GM23338 (cell line): ENCODE measurements at regions not wholly inside any gene's neighbourhood (a gene's known extent, or its start where the extent isn't known, plus 50 kb on each side); places are given as distances from the start of the nearest gene placed in this dataset.

Experiments
- ATAC-seq: fragments of 200-7000 bp; cut with Tn5 transposase; 3 replicates; pipeline ENCODE4 v1.9.1; 2020
- DNase-seq: peaks from one replicate; pipeline ENCODE4 v3.0.0-alpha.2; 2015; ENCODE audit warnings: low spot score
- H2AFZ ChIP-seq: fragments of 200-600 bp; sonication (generic); 2 replicates; pipeline ENCODE4 v1.8.0; 2016; ENCODE audit warnings: antibody characterized with exemption, mild to moderate bottlenecking, moderate library complexity
- H3F3A ChIP-seq: fragments of 200-600 bp; sonication (generic); replicated peaks from 2 replicates; pipeline ENCODE4 v1.8.0; 2017; ENCODE audit warnings: antibody characterized with exemption, mixed run types, low read depth
- H3K27ac ChIP-seq: fragments of 200-600 bp; sonication (generic); 2 replicates; pipeline ENCODE4 v1.6.1; 2016; ENCODE audit warnings: low read depth
- H3K27me3 ChIP-seq: fragments of 200-600 bp; sonication (generic); 2 replicates; pipeline ENCODE4 v1.8.0; 2016; ENCODE audit warnings: mild to moderate bottlenecking, mixed run types, moderate library complexity; ENCODE audit not compliant: insufficient read depth
- H3K36me3 ChIP-seq: fragments of 200-600 bp; sonication (generic); 2 replicates; pipeline ENCODE4 v1.8.0; 2016; ENCODE audit warnings: mild to moderate bottlenecking; ENCODE audit not compliant: insufficient read depth
- H3K4me1 ChIP-seq: fragments of 200-600 bp; sonication (generic); 2 replicates; pipeline ENCODE4 v1.8.0; 2016; ENCODE audit warnings: mild to moderate bottlenecking, moderate library complexity; ENCODE audit not compliant: insufficient read depth
- H3K4me2 ChIP-seq: fragments of 200-600 bp; sonication (generic); 2 replicates; pipeline ENCODE4 v1.7.1; 2017; ENCODE audit warnings: mixed run types
- H3K4me3 ChIP-seq: fragments of 200-600 bp; sonication (generic); 2 replicates; pipeline ENCODE4 v1.6.1; 2016; ENCODE audit warnings: mixed run types
- H3K79me2 ChIP-seq: fragments of 200-600 bp; sonication (generic); replicated peaks from 2 replicates; pipeline ENCODE4 v1.8.0; 2017; ENCODE audit warnings: mild to moderate bottlenecking; ENCODE audit not compliant: insufficient read depth
- H3K9me2 ChIP-seq: fragments of 200-600 bp; sonication (generic); 2 replicates; pipeline ENCODE4 v1.8.0; 2017; ENCODE audit not compliant: insufficient read depth
- H4K20me1 ChIP-seq: fragments of 200-600 bp; sonication (generic); replicated peaks from 2 replicates; pipeline ENCODE4 v1.8.0; 2017; ENCODE audit warnings: mild to moderate bottlenecking; ENCODE audit not compliant: insufficient read depth
- H3K27ac Mint-ChIP-seq: 2 replicates; pipeline ENCODE4 v1.8.0; 2020; ENCODE audit warnings: inconsistent platforms, mild to moderate bottlenecking, moderate library complexity, mixed read lengths
- H3K27me3 Mint-ChIP-seq: 3 replicates; pipeline ENCODE4 v1.8.0; 2022; ENCODE audit warnings: low read depth, mild to moderate bottlenecking, moderate library complexity, mixed read lengths, inconsistent platforms; ENCODE audit not compliant: insufficient read depth, poor library complexity
- H3K36me3 Mint-ChIP-seq: 3 replicates; pipeline ENCODE4 v1.8.0; 2021; ENCODE audit warnings: low read depth, mild to moderate bottlenecking, inconsistent platforms, moderate library complexity, mixed read lengths
- H3K4me1 Mint-ChIP-seq: 3 replicates; pipeline ENCODE4 v1.8.0; 2020; ENCODE audit warnings: mild to moderate bottlenecking, inconsistent platforms, mixed read lengths
- H3K4me3 Mint-ChIP-seq: 3 replicates; pipeline ENCODE4 v1.8.0; 2021; ENCODE audit warnings: moderate library complexity, mild to moderate bottlenecking, inconsistent platforms, mixed read lengths
- H3K9me3 Mint-ChIP-seq: 3 replicates; pipeline ENCODE4 v1.8.0; 2020; ENCODE audit warnings: moderate library complexity, mild to moderate bottlenecking, inconsistent platforms, mixed read lengths
- CREB1 ChIP-seq: fragments of 250-450 bp; sonication (Bioruptor Pico); IDR thresholded peaks from 2 replicates; pipeline ENCODE4 v1.5.0; 2020; ENCODE audit warnings: low read depth, mild to moderate bottlenecking, moderate library complexity
- CTCF ChIP-seq, 2 experiments: fragments of 200-600 bp in 1 of 2; sonication (generic) in 1 of 2; conservative IDR thresholded peaks; 2 replicates each; pipeline versions ENCODE4 v1.5.1 to v1.6.1; 2016 to 2017; ENCODE audit warnings: antibody characterized with exemption in 2 of 2, low read depth in 2 of 2, mild to moderate bottlenecking in 2 of 2, moderate library complexity in 1 of 2
- EZH2 ChIP-seq: fragments of 200-600 bp; sonication (generic); IDR thresholded peaks from one replicate; pipeline ENCODE4 v1.8.0; 2017; ENCODE audit warnings: antibody characterized with exemption, mild to moderate bottlenecking, low read depth; ENCODE audit not compliant: unreplicated experiment
- EZH2phosphoT487 ChIP-seq: fragments of 200-600 bp; sonication (generic); IDR thresholded peaks from one replicate; pipeline ENCODE4 v1.8.1; 2018; ENCODE audit warnings: antibody characterized with exemption; ENCODE audit not compliant: unreplicated experiment
- JUNB ChIP-seq: IDR thresholded peaks from one replicate; pipeline ENCODE4 v1.6.1; 2016; ENCODE audit warnings: antibody characterized with exemption; ENCODE audit not compliant: unreplicated experiment
- NANOG ChIP-seq: IDR thresholded peaks from 2 replicates; pipeline ENCODE4 v1.6.1; 2016; ENCODE audit warnings: antibody characterized with exemption, borderline replicate concordance
- POLR2AphosphoS5 ChIP-seq: IDR thresholded peaks from 2 replicates; pipeline ENCODE4 v1.6.1; 2016; ENCODE audit warnings: antibody characterized with exemption, low read depth
- STAT1 ChIP-seq: IDR thresholded peaks from one replicate; pipeline ENCODE4 v1.6.1; 2016; ENCODE audit warnings: antibody characterized with exemption; ENCODE audit not compliant: unreplicated experiment
- ZNF114 ChIP-seq: fragments of 250-450 bp; sonication (Bioruptor Pico); IDR thresholded peaks from 2 replicates; pipeline ENCODE4 v1.5.0; 2020; ENCODE audit warnings: mild to moderate bottlenecking, moderate library complexity
- ZNF331 ChIP-seq: fragments of 250-450 bp; sonication (Bioruptor Pico); IDR thresholded peaks from 2 replicates; pipeline ENCODE4 v1.5.0; 2020; ENCODE audit warnings: low read depth, mild to moderate bottlenecking, moderate library complexity
- TF ChIP-seq, protein P1 (sequence below): fragments of 250-450 bp; sonication (Bioruptor Pico); IDR thresholded peaks from 2 replicates; pipeline ENCODE4 v1.5.0; 2020; ENCODE audit warnings: mild to moderate bottlenecking, moderate library complexity
- TF ChIP-seq, protein P2 (sequence below): IDR thresholded peaks from one replicate; pipeline ENCODE4 v1.6.1; 2018; ENCODE audit warnings: antibody characterized with exemption; ENCODE audit not compliant: unreplicated experiment
- TF ChIP-seq, protein P3 (sequence below): IDR thresholded peaks from 2 replicates; pipeline ENCODE4 v1.6.1; 2016; ENCODE audit warnings: antibody characterized with exemption

- Mint-ChIP-seq H3K27ac (peak overlapping the region; percentile 50), H3K9me3 (peaks cover 27% of the 10 kb centered on the region), H3K4me3 (peak overlapping the region; percentile 42; the same call in 1 of the 3 replicates), H3K4me1 (peaks cover 29% of the 10 kb centered on the region), H3K27me3 (peaks cover 2% of the 10 kb centered on the region), H3K36me3 (peaks cover 26% of the 10 kb centered on the region; the same call in 2 of the 3 replicates)
- peaks cover 6% of the 10 kb centered on the region; the same call in 1 of the 2 replicates for H3K36me3 ChIP-seq
- peaks cover 7% of the 10 kb centered on the region; the same call in 1 of the 2 replicates for H3K9me2 ChIP-seq
- ATAC-seq, result peak; percentile 90
- peaks cover 22% of the 10 kb centered on the region for H3K4me1 ChIP-seq
- H3K4me2 ChIP-seq, result peak overlapping the region; percentile 12; the same call in 1 of the 2 replicates
- H3K4me3 ChIP-seq, result no peak overlapping the region
- H3F3A ChIP-seq, result no peaks in the 10 kb centered on the region
- DNase-seq, result peak; percentile 67
- TF ChIP-seq, protein P1, sequence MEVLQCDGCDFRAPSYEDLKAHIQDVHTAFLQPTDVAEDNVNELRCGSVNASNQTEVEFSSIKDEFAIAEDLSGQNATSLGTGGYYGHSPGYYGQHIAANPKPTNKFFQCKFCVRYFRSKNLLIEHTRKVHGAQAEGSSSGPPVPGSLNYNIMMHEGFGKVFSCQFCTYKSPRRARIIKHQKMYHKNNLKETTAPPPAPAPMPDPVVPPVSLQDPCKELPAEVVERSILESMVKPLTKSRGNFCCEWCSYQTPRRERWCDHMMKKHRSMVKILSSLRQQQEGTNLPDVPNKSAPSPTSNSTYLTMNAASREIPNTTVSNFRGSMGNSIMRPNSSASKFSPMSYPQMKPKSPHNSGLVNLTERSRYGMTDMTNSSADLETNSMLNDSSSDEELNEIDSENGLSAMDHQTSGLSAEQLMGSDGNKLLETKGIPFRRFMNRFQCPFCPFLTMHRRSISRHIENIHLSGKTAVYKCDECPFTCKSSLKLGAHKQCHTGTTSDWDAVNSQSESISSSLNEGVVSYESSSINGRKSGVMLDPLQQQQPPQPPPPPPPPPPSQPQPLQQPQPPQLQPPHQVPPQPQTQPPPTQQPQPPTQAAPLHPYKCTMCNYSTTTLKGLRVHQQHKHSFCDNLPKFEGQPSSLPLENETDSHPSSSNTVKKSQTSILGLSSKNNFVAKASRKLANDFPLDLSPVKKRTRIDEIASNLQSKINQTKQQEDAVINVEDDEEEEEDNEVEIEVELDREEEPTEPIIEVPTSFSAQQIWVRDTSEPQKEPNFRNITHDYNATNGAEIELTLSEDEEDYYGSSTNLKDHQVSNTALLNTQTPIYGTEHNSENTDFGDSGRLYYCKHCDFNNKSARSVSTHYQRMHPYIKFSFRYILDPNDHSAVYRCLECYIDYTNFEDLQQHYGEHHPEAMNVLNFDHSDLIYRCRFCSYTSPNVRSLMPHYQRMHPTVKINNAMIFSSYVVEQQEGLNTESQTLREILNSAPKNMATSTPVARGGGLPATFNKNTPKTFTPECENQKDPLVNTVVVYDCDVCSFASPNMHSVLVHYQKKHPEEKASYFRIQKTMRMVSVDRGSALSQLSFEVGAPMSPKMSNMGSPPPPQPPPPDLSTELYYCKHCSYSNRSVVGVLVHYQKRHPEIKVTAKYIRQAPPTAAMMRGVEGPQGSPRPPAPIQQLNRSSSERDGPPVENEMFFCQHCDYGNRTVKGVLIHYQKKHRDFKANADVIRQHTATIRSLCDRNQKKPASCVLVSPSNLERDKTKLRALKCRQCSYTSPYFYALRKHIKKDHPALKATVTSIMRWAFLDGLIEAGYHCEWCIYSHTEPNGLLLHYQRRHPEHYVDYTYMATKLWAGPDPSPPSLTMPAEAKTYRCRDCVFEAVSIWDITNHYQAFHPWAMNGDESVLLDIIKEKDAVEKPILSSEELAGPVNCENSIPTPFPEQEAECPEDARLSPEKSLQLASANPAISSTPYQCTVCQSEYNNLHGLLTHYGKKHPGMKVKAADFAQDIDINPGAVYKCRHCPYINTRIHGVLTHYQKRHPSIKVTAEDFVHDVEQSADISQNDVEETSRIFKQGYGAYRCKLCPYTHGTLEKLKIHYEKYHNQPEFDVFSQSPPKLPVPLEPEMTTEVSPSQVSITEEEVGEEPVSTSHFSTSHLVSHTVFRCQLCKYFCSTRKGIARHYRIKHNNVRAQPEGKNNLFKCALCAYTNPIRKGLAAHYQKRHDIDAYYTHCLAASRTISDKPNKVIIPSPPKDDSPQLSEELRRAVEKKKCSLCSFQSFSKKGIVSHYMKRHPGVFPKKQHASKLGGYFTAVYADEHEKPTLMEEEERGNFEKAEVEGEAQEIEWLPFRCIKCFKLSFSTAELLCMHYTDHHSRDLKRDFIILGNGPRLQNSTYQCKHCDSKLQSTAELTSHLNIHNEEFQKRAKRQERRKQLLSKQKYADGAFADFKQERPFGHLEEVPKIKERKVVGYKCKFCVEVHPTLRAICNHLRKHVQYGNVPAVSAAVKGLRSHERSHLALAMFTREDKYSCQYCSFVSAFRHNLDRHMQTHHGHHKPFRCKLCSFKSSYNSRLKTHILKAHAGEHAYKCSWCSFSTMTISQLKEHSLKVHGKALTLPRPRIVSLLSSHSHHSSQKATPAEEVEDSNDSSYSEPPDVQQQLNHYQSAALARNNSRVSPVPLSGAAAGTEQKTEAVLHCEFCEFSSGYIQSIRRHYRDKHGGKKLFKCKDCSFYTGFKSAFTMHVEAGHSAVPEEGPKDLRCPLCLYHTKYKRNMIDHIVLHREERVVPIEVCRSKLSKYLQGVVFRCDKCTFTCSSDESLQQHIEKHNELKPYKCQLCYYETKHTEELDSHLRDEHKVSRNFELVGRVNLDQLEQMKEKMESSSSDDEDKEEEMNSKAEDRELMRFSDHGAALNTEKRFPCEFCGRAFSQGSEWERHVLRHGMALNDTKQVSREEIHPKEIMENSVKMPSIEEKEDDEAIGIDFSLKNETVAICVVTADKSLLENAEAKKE, result no peak
- TF ChIP-seq, protein P2, sequence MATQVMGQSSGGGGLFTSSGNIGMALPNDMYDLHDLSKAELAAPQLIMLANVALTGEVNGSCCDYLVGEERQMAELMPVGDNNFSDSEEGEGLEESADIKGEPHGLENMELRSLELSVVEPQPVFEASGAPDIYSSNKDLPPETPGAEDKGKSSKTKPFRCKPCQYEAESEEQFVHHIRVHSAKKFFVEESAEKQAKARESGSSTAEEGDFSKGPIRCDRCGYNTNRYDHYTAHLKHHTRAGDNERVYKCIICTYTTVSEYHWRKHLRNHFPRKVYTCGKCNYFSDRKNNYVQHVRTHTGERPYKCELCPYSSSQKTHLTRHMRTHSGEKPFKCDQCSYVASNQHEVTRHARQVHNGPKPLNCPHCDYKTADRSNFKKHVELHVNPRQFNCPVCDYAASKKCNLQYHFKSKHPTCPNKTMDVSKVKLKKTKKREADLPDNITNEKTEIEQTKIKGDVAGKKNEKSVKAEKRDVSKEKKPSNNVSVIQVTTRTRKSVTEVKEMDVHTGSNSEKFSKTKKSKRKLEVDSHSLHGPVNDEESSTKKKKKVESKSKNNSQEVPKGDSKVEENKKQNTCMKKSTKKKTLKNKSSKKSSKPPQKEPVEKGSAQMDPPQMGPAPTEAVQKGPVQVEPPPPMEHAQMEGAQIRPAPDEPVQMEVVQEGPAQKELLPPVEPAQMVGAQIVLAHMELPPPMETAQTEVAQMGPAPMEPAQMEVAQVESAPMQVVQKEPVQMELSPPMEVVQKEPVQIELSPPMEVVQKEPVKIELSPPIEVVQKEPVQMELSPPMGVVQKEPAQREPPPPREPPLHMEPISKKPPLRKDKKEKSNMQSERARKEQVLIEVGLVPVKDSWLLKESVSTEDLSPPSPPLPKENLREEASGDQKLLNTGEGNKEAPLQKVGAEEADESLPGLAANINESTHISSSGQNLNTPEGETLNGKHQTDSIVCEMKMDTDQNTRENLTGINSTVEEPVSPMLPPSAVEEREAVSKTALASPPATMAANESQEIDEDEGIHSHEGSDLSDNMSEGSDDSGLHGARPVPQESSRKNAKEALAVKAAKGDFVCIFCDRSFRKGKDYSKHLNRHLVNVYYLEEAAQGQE, result no peak
- TF ChIP-seq POLR2AphosphoS5 (no peak), JUNB (no peak), ZNF331 (no peak), EZH2 (no peak), EZH2phosphoT487 (no peak), ZNF114 (CRISPR knock-in tag) (no peak), NANOG (no peak), CTCF (conservative IDR thresholded peaks at IDR 0.05; ENCODE audit: low read depth in 2 of 2) (no peak), CREB1 (CRISPR knock-in tag) (no peak), STAT1 (no peak)
- TF ChIP-seq, protein P3, sequence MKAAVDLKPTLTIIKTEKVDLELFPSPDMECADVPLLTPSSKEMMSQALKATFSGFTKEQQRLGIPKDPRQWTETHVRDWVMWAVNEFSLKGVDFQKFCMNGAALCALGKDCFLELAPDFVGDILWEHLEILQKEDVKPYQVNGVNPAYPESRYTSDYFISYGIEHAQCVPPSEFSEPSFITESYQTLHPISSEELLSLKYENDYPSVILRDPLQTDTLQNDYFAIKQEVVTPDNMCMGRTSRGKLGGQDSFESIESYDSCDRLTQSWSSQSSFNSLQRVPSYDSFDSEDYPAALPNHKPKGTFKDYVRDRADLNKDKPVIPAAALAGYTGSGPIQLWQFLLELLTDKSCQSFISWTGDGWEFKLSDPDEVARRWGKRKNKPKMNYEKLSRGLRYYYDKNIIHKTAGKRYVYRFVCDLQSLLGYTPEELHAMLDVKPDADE, result no peak
- H2AFZ ChIP-seq, result no peak overlapping the region
- H3K27ac ChIP-seq, result peak overlapping the region; percentile 14; the same call in 1 of the 2 replicates
- no peaks in the 10 kb centered on the region for H3K27me3 ChIP-seq
- H3K79me2 ChIP-seq, result no peaks in the 10 kb centered on the region
- no peaks in the 10 kb centered on the region for H4K20me1 ChIP-seq
Observed at GRCh38 chr12:33111850-33112249, 215.3 kb upstream of the PKP2 start.
